ENCODE measurements at regions not wholly inside any gene's neighbourhood (a gene's known extent, or its start where the extent isn't known, plus 50 kb on each side); places are given as distances from the start of the nearest gene placed in this dataset.
"Not testable (repeated sequence)": the region's sequence is repeated elsewhere in the genome, so short reads cannot be mapped to it uniquely, and the experiment has no call there.

DNA sequence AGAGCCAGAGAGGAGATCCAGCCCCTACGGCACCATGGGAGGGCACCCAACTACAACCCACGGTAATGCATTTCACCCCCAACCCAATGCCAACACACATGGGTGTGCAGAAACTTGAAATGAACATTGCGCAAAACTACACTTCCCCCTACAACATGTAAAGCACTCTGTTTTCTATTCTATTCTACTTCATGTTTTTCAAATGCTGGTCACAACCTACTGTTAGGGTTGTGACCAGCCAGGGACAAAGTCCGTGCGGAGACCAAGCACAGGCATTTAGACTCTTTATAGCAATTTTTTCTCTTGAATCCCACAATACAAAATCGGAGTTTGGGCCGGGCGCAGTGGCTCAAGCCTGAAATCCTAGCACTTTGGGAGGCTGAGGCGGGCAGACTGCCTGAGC lies 90.6 kb downstream of the MRPL14 start:
- no peak for DNase-seq (ENCODE audit: low read depth)

DNA sequence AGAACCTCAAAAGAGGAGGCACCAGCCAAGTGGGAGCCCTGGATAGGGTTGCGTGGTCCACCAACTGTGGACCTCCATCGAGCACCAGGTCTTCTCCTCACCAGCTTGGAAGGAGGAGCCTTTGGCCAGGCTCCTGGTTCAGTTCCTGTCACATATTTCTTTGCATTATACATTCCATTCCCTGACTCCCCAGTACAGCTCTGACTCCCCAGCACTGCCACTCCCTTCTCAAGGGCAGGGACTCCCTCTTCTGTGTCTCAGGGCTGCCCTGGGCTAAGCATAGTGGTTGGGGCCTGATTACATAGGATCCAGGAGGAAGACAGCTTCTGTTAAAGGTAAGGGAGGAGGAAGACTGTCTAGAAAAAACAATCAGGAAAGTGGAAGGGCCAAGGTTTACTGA lies 91.1 kb downstream of the MRPL14 start:
- peak; percentile 50 for DNase-seq (ENCODE audit: low read depth)

DNA sequence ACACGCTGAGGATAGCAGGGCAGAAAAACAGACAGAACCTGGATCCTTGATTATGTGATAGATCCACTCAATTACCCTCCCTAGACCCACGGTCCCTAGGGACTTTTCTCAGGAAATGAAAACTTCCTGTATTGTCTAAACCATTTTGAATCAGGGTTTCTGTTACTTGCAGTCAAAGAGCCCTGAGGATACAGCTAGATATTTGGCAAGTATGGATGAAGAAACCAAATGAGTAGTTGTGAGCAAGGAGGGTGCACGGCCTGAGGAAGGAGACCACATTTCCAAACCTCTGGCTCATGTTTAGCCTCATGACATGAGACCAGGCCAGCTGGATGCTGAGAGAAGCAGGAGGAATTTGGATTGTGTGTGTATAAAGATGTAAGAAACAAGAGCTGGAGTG lies 91.6 kb downstream of the MRPL14 start:
- peak; percentile 40 for DNase-seq (ENCODE audit: low read depth)

DNA sequence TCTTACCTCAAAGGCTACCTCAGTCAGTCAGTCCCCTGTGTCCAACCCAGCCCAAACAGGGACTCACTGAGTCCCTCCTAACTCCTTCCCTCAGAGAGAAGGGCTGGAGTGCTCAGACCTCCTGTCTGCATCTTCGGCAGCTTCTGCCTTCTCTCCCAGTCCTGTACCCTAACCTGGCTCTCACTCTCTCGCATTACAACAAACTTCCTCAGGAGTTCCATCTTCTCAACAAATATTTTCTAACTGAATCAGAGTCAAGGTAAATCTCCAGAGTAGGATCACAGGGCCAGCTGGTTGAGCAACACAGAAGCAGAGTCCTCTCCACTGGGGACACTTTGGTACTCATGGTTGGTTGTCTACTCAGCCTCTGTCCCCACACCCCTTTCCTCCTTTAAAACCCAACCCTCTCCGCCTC lies 92.3 kb downstream of the MRPL14 start:
- no peak for DNase-seq (ENCODE audit: low read depth)

DNA sequence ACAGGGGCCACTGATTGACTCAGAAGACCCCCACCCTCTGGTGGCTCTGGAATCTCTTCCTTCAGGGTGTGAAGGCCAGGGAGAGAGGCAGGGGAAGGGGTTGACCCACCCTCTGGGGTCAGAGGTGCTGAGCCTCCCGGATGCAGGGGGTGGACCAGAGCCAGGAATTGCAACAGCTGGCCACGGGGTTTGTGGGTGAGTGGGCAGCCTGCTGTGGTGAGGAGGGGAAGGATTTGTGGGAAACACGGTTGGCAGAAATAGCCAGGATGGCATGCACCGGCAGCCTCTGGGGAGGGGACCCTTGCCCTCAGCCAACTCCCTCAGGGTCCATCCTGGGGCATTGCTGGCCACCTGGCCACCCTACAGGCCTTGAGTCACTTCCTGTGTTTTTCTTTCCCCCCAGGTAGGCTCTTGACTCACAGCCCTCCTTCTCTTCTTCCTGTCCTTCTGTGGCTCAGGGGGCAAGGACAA lies 92.8 kb downstream of the MRPL14 start:
- DNase-seq (ENCODE audit: low read depth) = peak; percentile 24

DNA sequence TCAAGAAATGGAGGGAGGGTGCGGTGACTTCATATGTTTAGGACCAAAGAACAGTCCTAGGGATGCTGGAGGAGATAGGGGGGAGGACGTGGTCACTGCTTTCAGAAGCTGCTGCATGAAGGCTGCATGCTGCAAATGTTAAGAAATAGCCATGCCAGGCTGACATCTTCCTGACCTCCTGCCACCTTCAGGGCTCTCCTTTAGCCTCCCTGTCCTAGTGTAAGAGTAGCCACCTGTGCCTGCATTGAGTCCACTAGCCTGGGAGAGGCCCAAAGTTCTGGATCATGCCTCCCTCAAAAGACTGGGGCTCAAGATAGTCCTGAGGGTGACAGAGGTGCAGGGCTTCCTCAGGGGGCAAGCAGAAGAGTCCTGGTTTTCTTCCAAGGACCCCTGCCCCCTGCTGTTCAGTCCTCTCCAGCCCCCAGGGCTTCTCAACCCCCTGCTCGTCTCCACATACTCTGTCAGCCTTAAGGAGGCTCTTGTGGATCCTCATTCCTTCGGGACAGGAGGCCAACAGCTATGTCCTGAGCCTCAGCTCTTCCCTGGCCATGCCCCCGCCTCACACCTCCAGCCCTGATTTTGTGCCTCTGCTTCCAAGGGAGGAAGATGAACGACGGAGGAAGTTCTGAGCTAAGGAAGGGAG lies 96.3 kb downstream of the MRPL14 start:
- DNase-seq (ENCODE audit: low read depth) = no peak

DNA sequence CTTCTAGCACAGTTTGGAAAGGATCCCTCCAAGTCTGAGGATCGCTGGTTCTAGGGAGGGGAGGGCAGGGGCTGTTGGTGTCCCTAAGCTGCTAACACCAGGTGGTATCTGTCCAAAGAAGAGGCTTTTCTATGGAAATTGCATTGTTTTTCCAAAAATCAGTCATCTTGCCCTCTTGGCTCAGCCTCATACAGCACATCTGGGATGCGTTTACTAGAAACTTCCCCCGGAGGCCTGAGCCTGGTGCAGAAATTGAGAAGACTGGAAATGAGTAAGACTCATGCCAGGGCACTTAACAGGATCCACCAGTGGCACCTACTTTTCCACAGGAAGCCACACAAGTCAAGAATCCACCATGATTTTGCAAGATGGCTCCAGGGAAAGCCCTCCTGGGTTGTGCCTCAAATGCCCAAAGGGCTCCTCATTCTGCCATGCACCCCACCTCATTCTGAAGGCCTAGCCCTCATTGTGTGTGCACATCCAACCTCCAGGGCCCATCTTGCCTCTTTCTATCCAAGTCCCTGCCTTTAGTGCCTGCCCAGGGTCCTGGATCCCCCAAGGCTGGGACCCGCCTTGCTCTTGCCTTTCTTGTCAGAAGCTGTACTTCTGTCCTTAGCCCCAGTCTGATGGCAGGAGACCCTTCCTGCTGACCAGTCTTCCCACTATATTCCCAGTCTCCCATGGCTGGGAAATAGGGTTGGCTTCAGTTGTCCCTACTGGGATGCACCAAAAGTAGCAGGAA lies 97.6 kb downstream of the MRPL14 start:
- no peak for DNase-seq (ENCODE audit: low read depth)

DNA sequence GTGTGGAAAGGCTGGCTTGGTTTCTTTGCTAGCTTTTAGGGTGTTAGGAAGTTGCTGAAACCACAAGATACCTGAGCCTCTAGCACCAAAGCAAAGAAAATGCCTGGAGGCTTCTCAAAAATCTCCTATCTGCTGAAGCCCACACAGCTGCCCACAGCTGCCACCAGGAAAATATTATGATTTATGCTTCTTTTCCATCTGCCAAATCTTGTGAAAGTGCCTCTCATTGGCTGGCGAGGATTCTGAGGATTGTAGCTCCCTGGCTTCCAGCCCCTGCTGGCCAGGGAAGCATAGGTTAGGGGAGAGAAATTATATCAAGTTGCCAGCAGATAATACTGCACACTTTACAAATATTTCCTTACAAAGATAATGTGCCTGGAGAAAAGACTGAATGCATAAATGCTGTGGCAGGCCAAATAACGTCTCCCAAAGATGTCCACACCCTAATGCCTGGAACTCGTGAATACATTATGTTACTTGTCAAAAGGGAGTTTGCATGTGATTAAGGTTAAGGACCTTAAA lies 98.4 kb downstream of the MRPL14 start:
- no peak for DNase-seq (ENCODE audit: low read depth)

DNA sequence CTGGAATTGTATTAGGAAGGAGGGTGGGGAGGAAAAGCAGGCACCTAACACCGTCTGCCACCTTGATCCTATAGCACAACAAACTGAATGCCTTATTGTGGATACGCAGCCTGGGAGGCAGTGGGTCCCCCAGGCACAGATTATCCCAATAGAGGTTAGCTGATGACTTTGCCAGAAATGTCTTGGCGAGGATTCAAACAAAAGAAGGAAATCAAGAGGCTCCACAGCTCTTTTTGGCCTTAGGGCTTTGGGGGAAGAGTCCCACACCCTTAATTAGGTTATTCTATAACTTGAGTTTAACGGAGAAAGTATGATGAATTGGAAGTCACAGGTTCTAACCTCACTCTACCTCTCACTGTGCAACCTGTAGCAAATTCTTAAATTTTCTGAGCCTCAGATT lies 102.0 kb downstream of the MRPL14 start:
- DNase-seq (ENCODE audit: low read depth) = no peak

DNA sequence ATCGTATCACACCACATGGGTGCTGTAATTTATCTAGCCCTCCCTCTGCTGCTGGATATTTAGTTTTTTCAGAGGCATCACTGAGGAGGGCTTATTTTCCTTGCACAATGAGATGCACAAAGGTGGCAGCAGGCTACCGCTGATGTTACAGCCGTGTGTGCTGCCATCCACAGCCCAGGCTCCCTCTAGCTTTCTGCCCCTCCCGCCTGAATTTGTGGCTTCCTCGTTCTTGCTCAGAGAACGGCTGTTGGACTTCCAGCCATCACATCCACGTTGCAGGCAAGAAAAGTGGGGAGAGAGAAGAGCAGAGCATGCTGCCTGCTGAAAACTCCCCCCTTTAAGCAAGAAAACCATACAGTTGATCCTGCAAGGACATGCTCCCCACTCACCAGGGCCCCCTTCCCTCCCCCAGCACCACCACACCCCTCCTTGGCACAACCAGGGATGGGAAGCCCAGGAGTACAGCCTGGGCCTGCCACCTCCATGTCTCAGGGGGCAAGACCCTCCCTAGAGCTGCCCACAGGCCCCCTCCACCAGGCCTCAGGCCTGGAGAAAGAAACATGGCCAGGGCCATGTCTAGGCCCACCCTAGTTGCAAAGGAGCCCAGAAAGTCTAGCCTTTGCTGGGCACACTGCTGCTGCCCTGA lies 102.6 kb downstream of the MRPL14 start:
- no peak for DNase-seq (ENCODE audit: low read depth)

DNA sequence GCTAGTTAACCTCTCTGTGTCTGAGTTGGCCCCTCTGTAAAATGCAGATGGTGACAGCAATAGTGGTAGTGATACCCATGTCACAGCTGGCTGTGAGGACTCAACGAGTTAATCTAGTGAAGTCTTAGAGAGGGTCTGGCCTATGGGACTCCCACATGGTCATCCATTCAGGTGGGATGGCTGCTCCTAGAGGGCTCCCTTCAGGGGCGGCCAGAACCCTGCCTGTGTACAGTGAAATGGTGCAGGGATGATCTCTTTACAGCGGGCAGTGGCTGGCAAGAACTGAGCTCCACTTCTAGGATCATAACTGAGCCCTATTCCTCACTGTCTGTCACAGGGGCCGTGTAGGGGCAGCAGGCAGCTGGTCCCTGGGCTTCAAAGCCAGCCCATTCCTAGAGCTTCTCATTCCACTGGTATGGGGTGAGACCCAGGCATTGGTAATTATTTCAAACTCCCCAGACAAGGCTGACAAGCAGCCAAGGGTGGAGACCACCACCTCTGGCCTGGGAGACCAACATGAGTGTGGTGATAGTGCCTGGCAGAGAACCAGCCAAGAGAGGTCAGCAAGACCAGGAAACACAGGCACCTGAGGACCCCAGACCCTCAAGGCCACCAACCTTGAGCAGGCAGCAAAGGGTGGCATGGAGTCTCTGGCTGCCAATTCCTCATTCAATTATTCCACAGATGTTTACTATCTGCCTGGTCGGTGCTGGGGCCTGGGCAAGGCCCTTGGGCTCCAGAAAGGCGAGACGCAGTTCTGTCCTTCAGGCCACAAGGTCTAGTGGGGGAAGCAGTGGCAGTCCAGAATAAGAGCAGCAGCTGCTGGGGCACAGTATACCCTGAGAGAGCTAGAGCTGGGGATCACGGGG lies 103.4 kb downstream of the MRPL14 start:
- DNase-seq (ENCODE audit: low read depth) = no peak

DNA sequence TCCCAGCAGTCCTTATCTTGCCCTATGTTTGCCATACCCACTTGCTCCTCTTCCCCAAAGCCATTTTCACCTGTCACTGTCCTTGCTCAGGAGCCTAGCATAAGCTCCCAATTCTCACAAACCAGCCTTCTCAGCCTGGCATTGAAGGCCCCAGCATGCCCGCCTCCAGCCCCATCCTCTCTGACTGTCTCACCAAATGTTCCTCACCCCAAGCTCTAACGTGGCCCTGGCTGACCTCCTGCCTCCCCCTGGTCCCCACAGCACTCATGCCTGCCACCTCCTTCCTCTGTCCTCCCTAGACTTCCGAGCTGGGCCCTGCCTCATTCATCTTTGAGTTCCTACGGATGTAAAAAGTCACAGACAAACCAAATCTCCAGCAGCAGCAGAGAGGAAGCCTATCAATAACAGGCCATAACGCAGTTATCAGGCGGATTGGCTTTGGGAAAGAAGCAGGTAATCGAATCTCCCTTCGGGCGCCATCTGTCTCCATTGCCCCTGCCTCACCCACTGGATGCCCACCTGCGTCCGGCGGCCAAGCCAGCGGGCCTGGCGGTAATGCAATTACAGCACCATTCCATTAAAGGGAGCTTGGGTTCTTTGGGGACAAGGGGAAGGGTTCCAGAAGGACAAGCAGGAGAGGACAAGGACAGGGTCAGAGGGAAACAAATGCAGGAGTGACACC lies 104.4 kb downstream of the MRPL14 start:
- DNase-seq (ENCODE audit: low read depth) = no peak

DNA sequence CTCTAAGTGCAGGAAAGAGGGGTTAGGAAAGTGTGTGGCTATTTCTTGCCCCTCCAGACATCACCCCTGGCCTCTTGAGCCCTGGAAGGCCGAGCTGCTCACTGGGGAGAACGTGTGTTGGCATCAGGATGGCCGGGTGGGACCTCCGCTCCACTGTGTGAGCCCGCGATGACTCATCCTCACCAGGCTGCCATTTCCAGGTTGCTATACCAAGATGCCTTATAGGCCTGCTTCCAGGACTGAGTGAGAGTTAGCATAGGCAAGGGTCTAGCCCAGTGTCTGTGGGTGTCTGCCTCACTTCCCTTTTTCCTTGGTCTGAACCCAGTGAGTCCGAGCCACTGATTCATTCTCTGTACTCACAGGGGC lies 105.0 kb downstream of the MRPL14 start:
- DNase-seq (ENCODE audit: low read depth) = peak; percentile 74

DNA sequence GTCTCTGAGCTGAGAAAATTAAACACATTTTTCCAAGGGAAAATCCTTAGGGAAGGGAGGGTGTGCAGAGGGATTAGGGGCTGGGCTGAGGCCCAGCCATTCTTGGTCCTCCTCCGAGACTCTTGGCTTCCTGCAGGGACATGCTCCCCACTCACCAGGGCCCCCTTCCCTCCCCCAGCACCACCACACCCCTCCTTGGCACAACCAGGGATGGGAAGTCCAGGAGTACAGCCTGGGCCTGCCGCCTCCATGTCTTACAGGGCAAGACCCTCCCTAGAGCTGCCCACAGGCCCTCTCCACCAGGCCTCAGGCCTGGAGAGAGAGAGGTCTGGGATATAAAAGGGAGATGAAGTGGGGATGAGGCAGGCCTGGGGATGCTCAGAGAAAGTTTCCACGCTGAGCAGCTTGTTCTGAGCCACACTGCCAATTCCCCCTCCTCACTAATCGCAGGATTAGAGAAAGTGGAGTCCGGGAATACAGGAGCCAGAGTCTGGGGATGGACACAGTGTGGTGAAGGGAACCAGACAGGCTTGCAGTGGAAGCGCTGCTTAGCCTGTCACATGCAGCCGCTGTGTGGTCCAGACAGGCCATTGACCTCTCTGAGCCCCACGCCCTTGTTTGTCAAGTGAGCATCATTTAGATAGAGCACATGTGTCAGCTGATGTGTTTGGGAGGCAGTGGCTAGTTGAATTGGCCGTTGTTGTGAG lies 105.5 kb downstream of the MRPL14 start:
- DNase-seq (ENCODE audit: low read depth) = no peak

DNA sequence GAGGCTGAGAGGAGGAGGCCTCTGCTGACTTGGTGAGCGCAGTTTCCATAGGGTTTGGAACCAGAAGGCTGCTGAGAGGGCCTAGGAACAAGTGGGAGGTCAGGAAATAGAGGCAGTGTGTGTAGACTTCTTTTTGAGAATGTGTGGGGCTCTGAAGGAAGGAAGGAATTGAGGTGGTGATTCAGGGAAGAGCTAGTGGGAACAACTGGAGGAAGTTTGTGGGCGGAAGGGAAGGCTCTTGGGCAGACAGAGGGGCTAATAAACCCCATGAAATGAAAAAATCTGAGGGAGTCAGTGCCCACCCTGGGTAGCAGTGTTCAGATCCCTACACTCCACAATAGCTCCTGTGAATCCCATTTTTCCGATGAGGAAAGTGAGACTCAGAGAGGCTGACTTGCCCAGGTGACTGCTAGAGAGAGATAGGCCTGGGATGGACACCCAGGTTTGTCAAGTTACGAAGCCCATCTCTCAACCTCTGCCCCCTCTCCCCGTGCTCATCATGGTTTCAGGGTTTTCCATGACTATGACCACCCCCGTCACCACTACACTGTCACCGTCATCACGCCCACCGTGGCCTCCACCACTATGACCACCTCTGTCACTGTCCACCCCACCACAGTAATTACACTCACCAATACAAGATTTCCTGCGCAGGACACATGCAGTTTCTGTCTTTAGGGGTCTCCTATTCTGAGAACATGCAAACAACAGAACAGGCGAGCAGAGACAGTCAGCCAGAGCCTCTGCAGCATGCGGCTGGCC lies 106.4 kb downstream of the MRPL14 start:
- no peak for DNase-seq (ENCODE audit: low read depth)

DNA sequence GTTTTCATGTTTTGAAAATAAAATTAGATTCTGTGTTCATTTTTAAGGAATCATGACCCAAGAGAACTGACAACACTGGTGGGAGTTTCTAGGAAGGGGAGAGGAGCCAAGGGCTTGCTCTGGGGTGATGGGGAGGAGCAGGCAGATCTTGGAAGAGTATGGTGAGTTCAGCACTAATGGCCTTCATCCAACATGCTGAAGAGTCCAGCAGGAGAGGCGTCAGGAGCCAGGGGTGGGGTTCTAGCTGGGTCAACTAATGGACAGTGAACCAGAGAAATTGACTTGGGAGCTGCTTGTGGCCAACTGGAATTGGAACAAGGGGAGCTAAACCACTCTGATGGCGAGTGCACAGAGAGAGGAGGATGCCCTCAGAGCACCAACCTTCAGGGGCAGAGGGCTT lies 107.1 kb downstream of the MRPL14 start:
- DNase-seq (ENCODE audit: low read depth) = no peak

DNA sequence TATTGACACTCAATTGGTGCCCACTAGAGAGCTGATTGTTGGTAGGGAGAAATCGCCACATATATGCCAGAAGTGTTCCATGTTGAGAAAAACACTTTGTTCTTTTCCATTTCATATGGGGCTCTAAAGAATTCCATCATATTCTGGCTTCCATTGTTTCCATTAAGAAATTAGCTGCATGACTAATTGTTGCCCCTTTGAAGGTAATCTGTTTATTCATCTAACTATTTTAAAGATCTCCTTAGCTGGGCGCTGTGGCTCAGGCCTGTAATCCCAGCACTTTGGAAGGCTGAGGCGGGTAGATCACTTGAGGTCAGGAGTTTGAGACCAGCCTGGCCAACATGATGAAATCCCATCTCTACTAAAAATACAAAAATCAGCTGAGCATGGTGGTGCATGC lies 109.9 kb downstream of the MRPL14 start:
- not testable (repeated sequence) for DNase-seq (ENCODE audit: low read depth)

DNA sequence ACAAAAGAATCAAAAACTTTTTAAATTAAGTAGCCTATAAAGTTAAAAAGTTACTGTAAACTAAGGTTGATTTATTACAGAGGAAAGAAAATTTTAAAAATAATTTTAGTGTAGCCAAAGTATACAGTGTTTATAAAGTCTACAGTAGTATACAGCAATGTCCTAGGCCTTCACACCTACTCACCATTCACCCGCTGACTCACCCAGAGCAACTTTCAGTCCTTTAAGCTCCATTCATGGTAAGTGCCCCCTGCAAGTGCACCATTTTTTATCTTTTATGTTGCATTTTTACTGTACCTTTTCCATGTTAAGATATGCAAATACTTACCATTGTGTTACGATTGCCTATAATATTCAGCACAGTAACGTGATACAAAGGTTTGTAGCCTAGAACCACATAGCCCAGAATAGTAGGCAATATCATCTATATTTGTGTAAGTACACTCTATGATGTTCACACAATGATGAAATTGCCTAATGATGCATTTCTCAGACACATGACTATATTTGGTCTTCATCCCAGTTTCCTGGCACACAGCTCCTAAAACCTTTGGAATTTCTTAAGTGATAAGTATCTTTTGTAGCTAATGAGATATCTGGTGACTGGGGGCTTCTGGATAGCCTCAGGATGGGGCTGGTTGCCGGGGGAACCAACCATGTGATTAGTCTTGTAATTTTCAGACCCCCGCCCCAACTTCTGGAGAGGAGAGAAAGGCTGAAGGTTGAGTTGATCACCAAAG lies 111.0 kb downstream of the MRPL14 start:
- peak; percentile 55 for DNase-seq (ENCODE audit: low read depth)

DNA sequence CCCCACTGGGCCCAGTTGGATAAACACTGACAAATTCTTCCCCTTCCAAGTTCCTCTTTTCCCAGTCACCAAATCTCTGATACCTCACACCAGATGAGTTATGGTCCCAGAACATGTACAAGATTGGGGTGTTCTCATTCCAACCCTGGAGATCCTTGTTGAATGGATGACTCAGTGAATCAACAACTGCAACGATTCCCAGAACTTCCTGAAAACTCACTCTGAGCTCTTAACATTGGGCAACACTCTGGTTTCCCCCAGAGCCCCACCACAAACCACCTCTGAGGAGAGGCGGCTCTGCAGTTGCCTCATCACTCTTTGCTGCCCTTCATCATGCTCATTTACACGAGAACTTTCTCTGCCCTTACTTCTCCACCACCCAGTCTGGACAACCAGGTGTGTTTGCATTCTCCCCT lies 115.2 kb downstream of the MRPL14 start:
- peak; percentile 98 for DNase-seq (ENCODE audit: low read depth)
